Muscle layer of colon (tissue), 2 donors: ENCODE measurements at regions not wholly inside any gene's neighbourhood (a gene's known extent, or its start where the extent isn't known, plus 50 kb on each side); places are given as distances from the start of the nearest gene placed in this dataset.

Experiments used
- H3K27ac ChIP-seq: one replicate; pipeline ENCODE4 v1.7.0; 2013; ENCODE audit warnings: low read depth, mild to moderate bottlenecking, low read length, moderate library complexity
- H3K27me3 ChIP-seq, 2 donors: one replicate each; pipeline ENCODE4 v1.7.0; 2013; ENCODE audit warnings: low read length in 2 of 2, mild to moderate bottlenecking in 2 of 2; ENCODE audit not compliant: insufficient read depth in 2 of 2, control insufficient read depth in 1 of 2
- H3K36me3 ChIP-seq: one replicate; pipeline ENCODE4 v1.7.0; 2013; ENCODE audit warnings: mild to moderate bottlenecking, low read length; ENCODE audit not compliant: insufficient read depth
- H3K4me1 ChIP-seq: one replicate; pipeline ENCODE4 v1.7.0; 2013; ENCODE audit warnings: mild to moderate bottlenecking, low read length; ENCODE audit not compliant: insufficient read depth
- H3K4me3 ChIP-seq, 2 donors: one replicate each; pipeline ENCODE4 v1.7.0; 2013; ENCODE audit warnings: low read length in 2 of 2, low read depth in 1 of 2, mild to moderate bottlenecking in 1 of 2, moderate library complexity in 1 of 2
- H3K9ac ChIP-seq: one replicate; pipeline ENCODE4 v1.7.0; 2013; ENCODE audit warnings: low read length
- H3K9me3 ChIP-seq: one replicate; pipeline ENCODE4 v1.7.0; 2013; ENCODE audit warnings: mild to moderate bottlenecking, low read length
- donor health status: abdominal sarcoma.
- donor health status: Adenocarcinoma of cecum.

DNA sequence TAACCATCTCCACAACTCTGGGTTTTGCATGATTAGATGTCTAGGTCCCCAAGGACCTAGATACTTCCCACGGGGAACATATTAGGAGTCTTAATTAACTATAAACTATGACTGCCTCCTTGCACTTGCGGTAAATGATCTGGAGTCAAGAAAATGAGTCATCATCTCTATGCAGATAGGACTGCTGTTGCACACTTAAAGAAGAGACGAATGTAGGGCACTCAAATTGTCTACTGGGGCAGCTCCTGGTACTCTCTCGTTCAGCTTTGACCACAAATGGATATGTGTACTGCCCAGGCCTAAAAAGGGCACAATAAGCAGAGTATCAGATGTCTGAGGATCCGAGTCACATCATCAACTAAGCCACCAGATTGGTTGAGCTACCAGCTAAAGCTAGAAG lies 1783.4 kb upstream of the AGA start:
- Histone ChIP-seq H3K36me3 (no peaks in the 10 kb centered on the region), H3K9me3 (no peaks in the 10 kb centered on the region), H3K4me3 (no peak overlapping the region), H3K27ac (no peak overlapping the region), H3K9ac (no peak overlapping the region), H3K4me1 (no peaks in the 10 kb centered on the region), H3K27me3 (no peaks in the 10 kb centered on the region)

GRCh38 chr4:179248821-179249220 lies 1806.6 kb upstream of the AGA start:
- no peak overlapping the region for H3K9ac ChIP-seq
- no peaks in the 10 kb centered on the region for H3K27me3 ChIP-seq
- no peaks in the 10 kb centered on the region for H3K4me1 ChIP-seq
- no peak overlapping the region for H3K27ac ChIP-seq
- no peaks in the 10 kb centered on the region for H3K36me3 ChIP-seq
- H3K4me3 ChIP-seq: no peak overlapping the region
- H3K9me3 ChIP-seq: no peaks in the 10 kb centered on the region

GRCh38 chr4:179268791-179269190 lies 1826.6 kb upstream of the AGA start:
- H3K27me3 ChIP-seq: no peaks in the 10 kb centered on the region
- no peak overlapping the region for H3K4me3 ChIP-seq
- no peaks in the 10 kb centered on the region for H3K9me3 ChIP-seq

GRCh38 chr4:179272282-179272681 lies 1830.0 kb upstream of the AGA start:
- no peak overlapping the region for H3K4me3 ChIP-seq
- H3K36me3 ChIP-seq: no peaks in the 10 kb centered on the region
- H3K9me3 ChIP-seq: no peaks in the 10 kb centered on the region
- no peaks in the 10 kb centered on the region for H3K27me3 ChIP-seq
- no peaks in the 10 kb centered on the region for H3K4me1 ChIP-seq
- no peak overlapping the region for H3K27ac ChIP-seq
- no peak overlapping the region for H3K9ac ChIP-seq

More at GRCh38 chr4:179268791-179269190, 1826.6 kb upstream of the AGA start:
- Histone ChIP-seq H3K9ac (no peak overlapping the region), H3K4me1 (no peaks in the 10 kb centered on the region), H3K27ac (no peak overlapping the region), H3K36me3 (no peaks in the 10 kb centered on the region)

GRCh38 chr4:179278647-179279046 lies 1836.4 kb upstream of the AGA start:
- Histone ChIP-seq H3K9ac (no peak overlapping the region), H3K27ac (no peak overlapping the region), H3K9me3 (no peaks in the 10 kb centered on the region), H3K36me3 (no peaks in the 10 kb centered on the region), H3K27me3 (no peaks in the 10 kb centered on the region), H3K4me1 (no peaks in the 10 kb centered on the region), H3K4me3 (no peak overlapping the region)

- Histone ChIP-seq H3K4me3 (no peak overlapping the region), H3K9me3 (no peaks in the 10 kb centered on the region), H3K27ac (no peak overlapping the region), H3K27me3 (no peaks in the 10 kb centered on the region), H3K9ac (no peak overlapping the region), H3K36me3 (no peaks in the 10 kb centered on the region), H3K4me1 (no peaks in the 10 kb centered on the region)
Observed at GRCh38 chr4:179285696-179286095, 1843.5 kb upstream of the AGA start.

DNA sequence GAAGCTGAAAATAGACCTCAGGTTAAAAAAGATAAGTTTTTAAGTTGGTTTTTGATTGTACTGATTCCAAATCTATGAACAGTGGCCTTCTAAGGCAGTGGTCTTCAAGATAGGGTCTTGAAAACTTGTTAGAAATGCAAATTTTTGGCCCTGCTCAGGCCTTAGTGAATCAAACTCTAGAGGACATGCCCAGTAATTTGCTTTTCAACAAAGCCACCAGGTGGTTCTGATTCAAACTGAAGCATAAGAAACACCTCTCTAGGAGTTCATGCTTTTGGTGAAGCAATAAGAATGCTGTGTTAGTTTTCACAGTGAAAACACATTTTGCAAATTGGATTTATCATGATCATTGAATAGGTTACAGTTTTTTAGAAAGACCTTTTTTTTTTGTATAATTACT lies 1849.4 kb upstream of the AGA start:
- no peaks in the 10 kb centered on the region for H3K27me3 ChIP-seq
- no peaks in the 10 kb centered on the region for H3K9me3 ChIP-seq
- no peak overlapping the region for H3K27ac ChIP-seq
- no peak overlapping the region for H3K4me3 ChIP-seq
- H3K9ac ChIP-seq: no peak overlapping the region
- no peaks in the 10 kb centered on the region for H3K36me3 ChIP-seq
- H3K4me1 ChIP-seq: no peaks in the 10 kb centered on the region

GRCh38 chr4:179292468-179292867 lies 1850.2 kb upstream of the AGA start:
- H3K4me3 ChIP-seq: no peak overlapping the region
- no peaks in the 10 kb centered on the region for H3K4me1 ChIP-seq
- H3K27me3 ChIP-seq: no peaks in the 10 kb centered on the region
- no peaks in the 10 kb centered on the region for H3K9me3 ChIP-seq
- no peak overlapping the region for H3K27ac ChIP-seq
- no peaks in the 10 kb centered on the region for H3K36me3 ChIP-seq
- H3K9ac ChIP-seq: no peak overlapping the region

DNA sequence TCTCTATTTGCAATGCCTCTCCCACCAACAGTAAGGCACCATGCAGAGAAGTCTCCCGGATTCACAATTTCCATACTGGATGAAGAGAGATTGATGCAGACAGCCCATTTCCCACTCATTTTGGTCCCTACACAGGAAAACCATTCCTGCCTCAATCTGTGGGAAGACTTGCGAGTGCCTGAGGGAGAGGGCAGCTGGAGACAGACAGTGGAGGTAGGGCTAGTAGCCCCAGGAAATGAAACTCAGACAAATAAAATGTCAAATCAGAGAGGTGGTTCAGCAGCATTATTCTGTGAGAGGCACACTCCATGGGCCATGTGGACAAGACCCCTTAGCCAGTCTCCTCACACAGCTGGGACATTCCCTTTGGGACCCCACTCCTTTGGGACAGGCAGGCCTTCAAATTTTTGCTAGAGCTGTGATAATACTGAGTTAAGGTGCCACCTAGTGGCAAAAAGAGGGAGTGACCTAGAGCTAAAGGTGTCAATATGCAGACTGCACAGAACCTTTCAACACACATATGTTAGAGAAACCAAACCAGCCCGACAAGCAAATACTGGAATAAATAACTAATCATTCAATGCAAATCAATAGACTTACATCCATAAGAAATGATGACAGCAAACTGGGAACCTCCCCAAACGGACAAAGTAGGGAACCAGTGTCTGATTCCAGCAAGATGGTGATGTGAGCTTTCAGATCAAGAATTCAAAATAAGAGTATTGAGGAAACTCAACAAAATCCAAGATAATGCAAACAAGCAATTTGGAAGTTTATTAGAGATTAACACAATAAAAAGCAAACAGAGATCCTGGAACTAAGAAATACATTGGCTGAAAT lies 1865.3 kb upstream of the AGA start:
- Histone ChIP-seq H3K27me3 (no peaks in the 10 kb centered on the region), H3K4me1 (no peaks in the 10 kb centered on the region), H3K36me3 (no peaks in the 10 kb centered on the region), H3K9ac (no peak overlapping the region), H3K27ac (no peak overlapping the region), H3K9me3 (no peaks in the 10 kb centered on the region), H3K4me3 (no peak overlapping the region)

DNA sequence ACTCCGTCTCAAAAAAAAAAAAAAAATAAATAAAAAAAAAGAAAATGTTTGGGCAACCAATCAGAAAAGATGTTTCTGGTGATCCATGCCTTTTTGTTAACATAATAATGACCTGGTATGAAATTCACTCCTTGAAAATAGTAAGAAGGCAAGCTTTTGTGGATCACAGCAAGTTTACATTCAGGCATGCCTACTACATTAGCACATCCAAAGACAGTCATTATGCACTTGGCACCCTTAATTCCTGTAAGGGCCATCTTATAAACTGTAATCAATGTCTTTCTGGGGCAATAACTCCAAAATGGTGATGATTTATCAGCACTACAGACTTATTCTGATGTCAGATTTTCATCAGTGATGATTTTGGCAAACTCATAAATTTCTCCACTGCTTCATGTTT lies 1871.6 kb upstream of the AGA start:
- Histone ChIP-seq H3K9me3 (no peaks in the 10 kb centered on the region), H3K36me3 (no peaks in the 10 kb centered on the region), H3K4me3 (no peak overlapping the region), H3K9ac (no peak overlapping the region), H3K4me1 (no peaks in the 10 kb centered on the region), H3K27ac (no peak overlapping the region), H3K27me3 (no peaks in the 10 kb centered on the region)

GRCh38 chr4:179325181-179325580 lies 1882.9 kb upstream of the AGA start:
- no peaks in the 10 kb centered on the region for H3K27me3 ChIP-seq
- H3K9ac ChIP-seq: no peak overlapping the region
- H3K4me1 ChIP-seq: no peaks in the 10 kb centered on the region
- no peak overlapping the region for H3K27ac ChIP-seq
- no peaks in the 10 kb centered on the region for H3K36me3 ChIP-seq
- H3K9me3 ChIP-seq: no peaks in the 10 kb centered on the region
- H3K4me3 ChIP-seq: no peak overlapping the region

GRCh38 chr4:179328627-179329026 lies 1886.4 kb upstream of the AGA start:
- no peaks in the 10 kb centered on the region for H3K4me1 ChIP-seq
- no peaks in the 10 kb centered on the region for H3K9me3 ChIP-seq
- H3K36me3 ChIP-seq: no peaks in the 10 kb centered on the region
- H3K27ac ChIP-seq: no peak overlapping the region
- no peak overlapping the region for H3K4me3 ChIP-seq
- no peaks in the 10 kb centered on the region for H3K27me3 ChIP-seq
- H3K9ac ChIP-seq: no peak overlapping the region
